Astrocyte of the hippocampus (primary cell): ENCODE measurements at regions not wholly inside any gene's neighbourhood (a gene's known extent, or its start where the extent isn't known, plus 50 kb on each side); places are given as distances from the start of the nearest gene placed in this dataset.
A peak's percentile ranks its signal among the peaks of the same experiment; 100 is the strongest.

Source experiments
- DNase-seq: peaks from one replicate; pipeline ENCODE4 v3.0.0; 2011; ENCODE audit warnings: low read depth, low spot score

GRCh38 chr1:69139007-69139406 is 428.7 kb upstream of the LRRC7 start:
- DNase-seq = peak; percentile 42

- DNase-seq = no peak
Observed at GRCh38 chr1:69146303-69146702, 421.4 kb upstream of the LRRC7 start.

GRCh38 chr1:69148731-69149130 is 419.0 kb upstream of the LRRC7 start:
- DNase-seq = no peak

- DNase-seq = no peak
Observed at GRCh38 chr1:69157046-69157756, 410.5 kb upstream of the LRRC7 start.

- no peak for DNase-seq
Observed at GRCh38 chr1:69163241-69163640, 404.5 kb upstream of the LRRC7 start.

- no peak for DNase-seq
Observed at GRCh38 chr1:69163779-69164178, 403.9 kb upstream of the LRRC7 start.

GRCh38 chr1:69167876-69168275 is 399.8 kb upstream of the LRRC7 start:
- DNase-seq = peak; percentile 5

- DNase-seq = no peak
Observed at GRCh38 chr1:69171248-69171647, 396.5 kb upstream of the LRRC7 start.

GRCh38 chr1:69172003-69173000 is 395.4 kb upstream of the LRRC7 start:
- DNase-seq = peak; percentile 40

GRCh38 chr1:69175053-69175452 is 392.7 kb upstream of the LRRC7 start:
- DNase-seq = no peak

GRCh38 chr1:69180358-69180757 is 387.4 kb upstream of the LRRC7 start:
- DNase-seq = no peak

- no peak for DNase-seq
Observed at GRCh38 chr1:69185378-69185777, 382.3 kb upstream of the LRRC7 start.

GRCh38 chr1:69191335-69191734 is 376.4 kb upstream of the LRRC7 start:
- no peak for DNase-seq

- DNase-seq = no peak
Observed at GRCh38 chr1:69195136-69195535, 372.6 kb upstream of the LRRC7 start.

GRCh38 chr1:69196071-69196470 is 371.7 kb upstream of the LRRC7 start:
- DNase-seq = peak; percentile 74

GRCh38 chr1:69197816-69198215 is 369.9 kb upstream of the LRRC7 start:
- DNase-seq = no peak

- DNase-seq = no peak
Observed at GRCh38 chr1:69201716-69202115, 366.0 kb upstream of the LRRC7 start.

GRCh38 chr1:69203166-69203565 is 364.6 kb upstream of the LRRC7 start:
- no peak for DNase-seq

GRCh38 chr1:69213644-69214043 is 354.1 kb upstream of the LRRC7 start:
- no peak for DNase-seq

GRCh38 chr1:69215883-69216282 is 351.8 kb upstream of the LRRC7 start:
- no peak for DNase-seq

- no peak for DNase-seq
Observed at GRCh38 chr1:69220672-69221071, 347.1 kb upstream of the LRRC7 start.

GRCh38 chr1:69221524-69221923 is 346.2 kb upstream of the LRRC7 start:
- peak; percentile 8 for DNase-seq

- no peak for DNase-seq
Observed at GRCh38 chr1:69223156-69223555, 344.6 kb upstream of the LRRC7 start.
